ENCODE measurements at regions not wholly inside any gene's neighbourhood (a gene's known extent, or its start where the extent isn't known, plus 50 kb on each side); places are given as distances from the start of the nearest gene placed in this dataset.
"Not testable (repeated sequence)": the region's sequence is repeated elsewhere in the genome, so short reads cannot be mapped to it uniquely, and the experiment has no call there.

GRCh38 chr14:52124791-52125684 lies 56.2 kb upstream of the NID2 start (continued):
- no peak for TF ChIP-seq CREB1 (IDR thresholded peaks at IDR 0.05; ENCODE audit: low read depth)
- no peak for TF ChIP-seq USF1 (IDR thresholded peaks at IDR 0.05; ENCODE audit: borderline replicate concordance, extremely low read length, insufficient read depth, low read depth, low read length)
- TF ChIP-seq CHD2 (IDR thresholded peaks at IDR 0.05; ENCODE audit: borderline replicate concordance, low read depth, low read length), result no peak
- no peak for TF ChIP-seq POLR2AphosphoS5 (IDR thresholded peaks at IDR 0.05; ENCODE audit: low read length)
- no peak for TF ChIP-seq NFYB (IDR thresholded peaks at IDR 0.05; ENCODE audit: insufficient read depth, low read depth, low read length)
- no peak for TF ChIP-seq CTCF (IDR thresholded peaks at IDR 0.05 in 2 of 3, conservative IDR thresholded peaks at IDR 0.05 in 1 of 3; ENCODE audit: control insufficient read depth in 2 of 3, extremely low read depth in 1 of 3, insufficient read depth in 1 of 3, low read depth in 3 of 3, low read length in 3 of 3)
- no peak for TF ChIP-seq BRCA1 (IDR thresholded peaks at IDR 0.05; ENCODE audit: low read depth, low read length)
- TF ChIP-seq ZNF592 (IDR thresholded peaks at IDR 0.05), result no peak
- TF ChIP-seq ATF7 (IDR thresholded peaks at IDR 0.05; ENCODE audit: low read depth), result no peak
- TF ChIP-seq PAX5 (IDR thresholded peaks at IDR 0.05; ENCODE audit: borderline replicate concordance, low read depth, low read length), result no peak
- TF ChIP-seq ATF3 (IDR thresholded peaks at IDR 0.05; ENCODE audit: borderline replicate concordance, extremely low read depth, low read depth, low read length), result no peak

GRCh38 chr14:52122163-52122562 lies 53.3 kb upstream of the NID2 start:
- 71% methylated on average over 25 of the region's 25 CpGs for WGBS (ENCODE audit: insufficient coverage, insufficient replicate concordance, low lambda C conversion rate, missing lambda C conversion rate)
- POLR2A ChIA-PET; BruUV-seq (replicated peaks): not testable (repeated sequence)

More at GRCh38 chr14:52122163-52122562, 53.3 kb upstream of the NID2 start:
- H3K9ac ChIP-seq (ENCODE audit: control insufficient read depth, insufficient read depth, low read length); H2AFZ ChIP-seq (ENCODE audit: control insufficient read depth, low read depth, low read length); H3K4me2 ChIP-seq (ENCODE audit: control insufficient read depth, insufficient read depth); H3K27me3 ChIP-seq (replicated peaks in 1 of 2; ENCODE audit: control insufficient read depth in 2 of 2, insufficient read depth in 2 of 2, low read length in 1 of 2); SMC1A ChIA-PET (ENCODE audit: uncharacterized antibody, unreplicated experiment); RAD21 ChIA-PET (ENCODE audit: unreplicated experiment); DNase-seq (ENCODE audit: low read depth, low spot score); H4K20me1 ChIP-seq (ENCODE audit: control insufficient read depth, insufficient read depth); H3K4me1 ChIP-seq (ENCODE audit: control insufficient read depth, insufficient read depth, low read length); H3K4me3 ChIP-seq; ATAC-seq; H3K36me3 ChIP-seq (ENCODE audit: control insufficient read depth in 2 of 2, insufficient read depth in 2 of 2, low read length in 1 of 2); in situ Hi-C loops (cut with MboI); H3K27ac ChIP-seq (ENCODE audit: control insufficient read depth, insufficient read depth); FAIRE-seq; intact Hi-C loops (cut with micrococcal nuclease; ENCODE audit: unreplicated experiment); H3K79me2 ChIP-seq (ENCODE audit: control insufficient read depth, insufficient read depth, low read length); H3K9me3 ChIP-seq (replicated peaks; ENCODE audit: control insufficient read depth, insufficient read depth, low read length): not testable (repeated sequence)
- CTCF ChIA-PET, result interaction anchor here (1.0 kb wide), 1 partner anchor 19 kb away, joined by 3 read pairs; no protein-coding TSS in a partner anchor
